GM12878 (cell line): ENCODE measurements at regions not wholly inside any gene's neighbourhood (a gene's known extent, or its start where the extent isn't known, plus 50 kb on each side); places are given as distances from the start of the nearest gene placed in this dataset.
A peak's percentile ranks its signal among the peaks of the same experiment; 100 is the strongest.

Experiments used
- ASH2L ChIP-seq: fragments of 300-600, 200-600 bp; sonication (generic); IDR thresholded peaks from 2 replicates; pipeline ENCODE4 v1.6.1; 2017; ENCODE audit warnings: low read depth, mild to moderate bottlenecking, borderline replicate concordance
- ATF2 ChIP-seq: IDR thresholded peaks from 2 replicates; pipeline ENCODE4 v1.6.1; 2012; ENCODE audit warnings: low read length, inconsistent platforms
- ATF3 ChIP-seq: IDR thresholded peaks from 2 replicates; pipeline ENCODE4 v1.6.1; 2011; ENCODE audit warnings: low read depth, mild to moderate bottlenecking, low read length, moderate library complexity, borderline replicate concordance; ENCODE audit errors: extremely low read depth
- BCL11A ChIP-seq: IDR thresholded peaks from 2 replicates; pipeline ENCODE4 v1.6.1; 2011; ENCODE audit warnings: low read depth, low read length
- BMI1 ChIP-seq: fragments of 450-650 bp; IDR thresholded peaks from 2 replicates; pipeline ENCODE4 v1.6.1; 2016; ENCODE audit warnings: mild to moderate bottlenecking, moderate library complexity, borderline replicate concordance
- CUX1 ChIP-seq: IDR thresholded peaks from 2 replicates; pipeline ENCODE4 v1.6.1; 2012; ENCODE audit warnings: improper control_type of control experiment, low read depth, low read length; ENCODE audit not compliant: insufficient replicate concordance
- E4F1 ChIP-seq: fragments of 450-650 bp; IDR thresholded peaks from 2 replicates; pipeline ENCODE4 v1.6.1; 2018; ENCODE audit warnings: borderline replicate concordance, mild to moderate bottlenecking; ENCODE audit not compliant: partially characterized antibody
- JUND ChIP-seq: IDR thresholded peaks from 2 replicates; pipeline ENCODE4 v1.6.1; 2012; ENCODE audit warnings: low read depth, mild to moderate bottlenecking, low read length, improper control_type of control experiment, moderate library complexity
- KAT2A ChIP-seq: conservative IDR thresholded peaks from 2 replicates; pipeline ENCODE4 v1.6.1; 2011; ENCODE audit warnings: low read depth, low read length; ENCODE audit not compliant: control insufficient read depth
- MTA2 ChIP-seq: fragments of 450-650 bp; IDR thresholded peaks from 2 replicates; pipeline ENCODE4 v1.6.1; 2016; ENCODE audit warnings: low read depth, mild to moderate bottlenecking, moderate library complexity
- NR2F1 ChIP-seq: fragments of 450-650 bp; conservative IDR thresholded peaks from 2 replicates; pipeline ENCODE4 v1.6.1; 2017; ENCODE audit warnings: mild to moderate bottlenecking
- POU2F2 ChIP-seq: IDR thresholded peaks from 3 replicates; pipeline ENCODE4 v1.6.1; 2011; ENCODE audit warnings: low read depth, mild to moderate bottlenecking, low read length, borderline replicate concordance
- SKIL ChIP-seq: fragments of 450-650 bp; IDR thresholded peaks from 2 replicates; pipeline ENCODE4 v1.6.1; 2017; ENCODE audit warnings: mild to moderate bottlenecking, low read depth, inconsistent platforms; ENCODE audit not compliant: poor library complexity, severe bottlenecking
- TARDBP ChIP-seq: IDR thresholded peaks from 2 replicates; pipeline ENCODE4 v1.6.1; 2016; ENCODE audit warnings: borderline replicate concordance
- ZNF24 ChIP-seq: fragments of 450-650 bp; IDR thresholded peaks from 2 replicates; pipeline ENCODE4 v1.6.1; 2017; ENCODE audit warnings: antibody characterized with exemption, mild to moderate bottlenecking

GRCh38 chrX:39196192-39197102 lies 395.2 kb downstream of the MID1IP1 start (continued):
- TF ChIP-seq ASH2L (peak; percentile 81; the same call in 1 of the 2 replicates), SKIL (peak; percentile 82), E4F1 (no peak), TARDBP (no peak), CUX1 (peak; percentile 51), BCL11A (peak; percentile 88), MTA2 (peak; percentile 75), ATF3 (no peak), ZNF24 (0 out of 2 replicates have a peak, but pooled peaks have one; percentile 40), NR2F1 (peak; percentile 96), POU2F2 (peak; percentile 62; the same call in 1 of the 3 replicates), KAT2A (no peak), BMI1 (0 out of 2 replicates have a peak, but pooled peaks have one; percentile 20), JUND (peak; percentile 51; the same call in 1 of the 2 replicates), ATF2 (peak; percentile 79)
